Hematopoietic multipotent progenitor cell treated with erythropoietin and hydrocortisone succinate and interleukin-3 and kit ligand, for 8 days (in vitro differentiated cells): ENCODE measurements at regions not wholly inside any gene's neighbourhood (a gene's known extent, or its start where the extent isn't known, plus 50 kb on each side); places are given as distances from the start of the nearest gene placed in this dataset.
"Not testable (repeated sequence)": the region's sequence is repeated elsewhere in the genome, so short reads cannot be mapped to it uniquely, and the experiment has no call there.

Experiments used
- DNase-seq: peaks from one replicate; pipeline ENCODE4 v3.0.0-alpha.2; 2015

DNA sequence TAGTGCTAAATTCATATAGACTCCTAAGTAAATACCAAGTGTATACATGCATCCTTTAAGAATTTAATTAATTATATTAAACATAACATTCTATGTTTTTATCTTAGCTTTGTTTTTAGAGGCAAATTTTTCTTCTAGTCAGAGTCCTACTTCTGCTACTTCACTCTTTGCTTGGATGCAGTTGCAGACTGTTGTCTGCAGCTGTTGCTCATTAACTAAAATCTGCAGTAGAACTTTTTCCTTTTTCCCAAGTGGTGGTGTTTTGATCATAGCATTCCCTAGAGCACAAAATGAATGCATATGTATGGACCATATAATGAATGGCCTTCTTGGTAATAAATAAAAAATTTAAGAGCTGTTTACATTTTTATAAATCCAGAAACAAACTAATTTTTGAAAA is 198.3 kb downstream of the CASP12 start:
- no peak for DNase-seq

DNA sequence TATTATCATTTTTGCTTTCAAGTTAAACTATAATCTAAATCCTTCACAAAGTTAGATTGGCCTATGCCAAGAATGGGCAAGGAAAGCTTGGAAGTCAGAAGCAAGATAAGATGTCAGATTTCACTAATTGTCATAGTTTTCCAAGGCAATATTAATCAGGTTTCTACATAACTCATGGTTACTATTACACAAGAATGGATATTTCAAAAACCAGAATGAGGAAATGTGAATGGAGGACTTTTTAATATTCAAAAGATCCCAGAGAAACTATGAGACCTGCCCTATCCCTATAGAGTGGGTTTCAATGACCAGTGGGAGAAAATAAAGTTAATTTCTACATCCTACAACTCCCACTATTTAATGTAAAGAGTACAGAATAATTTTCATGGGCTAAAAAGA is 203.2 kb downstream of the CASP12 start:
- no peak for DNase-seq

DNA sequence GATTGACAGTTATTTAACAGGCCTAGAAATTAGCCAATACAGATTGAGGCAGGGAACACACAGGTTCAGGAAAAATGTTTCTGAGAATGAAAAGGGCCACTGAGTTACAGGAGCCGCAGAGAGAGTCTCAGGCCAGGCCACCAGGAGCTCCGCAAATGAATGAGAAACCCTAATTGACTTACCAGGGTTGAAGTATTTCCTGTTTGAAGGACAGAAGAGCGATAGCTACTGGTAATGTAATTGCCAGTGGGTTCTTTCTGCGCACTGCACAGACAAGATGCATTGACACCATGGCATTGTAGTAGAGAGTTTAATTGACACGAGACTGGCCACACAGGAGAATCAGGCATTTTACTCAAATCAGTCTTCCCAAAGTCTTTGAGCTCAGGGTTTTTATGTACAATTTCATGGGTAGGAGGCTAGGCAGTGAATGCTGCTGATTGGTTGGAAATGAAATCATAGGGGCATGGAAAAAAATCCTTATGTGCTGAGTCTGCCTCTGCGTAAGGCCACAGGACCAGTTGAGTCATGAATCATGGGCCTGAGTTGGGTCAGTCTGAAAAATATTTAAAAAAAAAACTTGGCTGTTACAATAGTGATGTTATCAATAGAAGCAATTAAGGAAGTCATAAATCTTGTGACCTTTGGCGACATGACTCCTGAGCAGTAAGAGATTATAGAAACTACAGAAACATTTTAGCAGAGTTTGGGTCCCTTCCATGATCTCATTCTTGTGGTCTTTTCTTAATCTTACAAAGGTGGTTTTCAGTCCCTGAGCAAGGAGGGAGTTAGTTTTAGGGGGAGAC is 203.8 kb downstream of the CASP12 start:
- peak; percentile 6 for DNase-seq

DNA sequence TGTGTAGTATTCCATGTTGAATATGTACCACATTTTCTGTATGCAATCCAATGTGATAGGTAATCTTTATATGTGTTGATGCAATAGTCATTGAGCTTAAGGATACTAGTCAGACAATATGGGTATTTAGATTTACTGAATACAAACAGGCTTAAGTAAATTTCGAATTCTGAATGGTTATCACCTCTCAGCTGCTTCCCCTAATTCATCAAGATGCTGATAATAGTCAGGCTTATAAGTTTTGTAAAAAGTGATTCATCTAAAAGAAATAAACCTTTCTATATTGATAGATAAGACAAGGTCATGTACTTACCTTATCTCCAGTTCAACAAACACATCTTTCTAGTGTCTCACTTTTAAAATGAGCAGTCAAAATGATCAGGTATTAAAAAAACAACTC is 205.5 kb downstream of the CASP12 start:
- DNase-seq, result no peak

DNA sequence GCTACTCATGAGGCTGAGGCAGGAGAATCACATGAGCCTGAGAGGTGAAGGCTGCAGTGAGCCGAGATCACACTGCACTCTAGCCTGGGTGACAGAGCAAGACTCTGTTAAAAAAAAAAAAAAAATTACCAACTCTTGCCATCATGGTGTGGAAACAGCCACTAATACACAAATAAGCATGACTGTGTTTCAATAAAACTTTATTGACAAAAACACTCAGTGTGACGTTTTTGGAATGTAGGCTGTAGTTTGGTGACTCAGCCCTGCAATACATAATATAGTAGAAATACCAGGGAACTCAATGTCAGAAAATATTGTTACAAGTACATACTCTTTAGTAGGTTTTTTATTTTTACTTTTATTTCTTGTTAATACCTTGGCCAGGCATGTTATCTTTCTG is 207.1 kb downstream of the CASP12 start:
- DNase-seq, result no peak

DNA sequence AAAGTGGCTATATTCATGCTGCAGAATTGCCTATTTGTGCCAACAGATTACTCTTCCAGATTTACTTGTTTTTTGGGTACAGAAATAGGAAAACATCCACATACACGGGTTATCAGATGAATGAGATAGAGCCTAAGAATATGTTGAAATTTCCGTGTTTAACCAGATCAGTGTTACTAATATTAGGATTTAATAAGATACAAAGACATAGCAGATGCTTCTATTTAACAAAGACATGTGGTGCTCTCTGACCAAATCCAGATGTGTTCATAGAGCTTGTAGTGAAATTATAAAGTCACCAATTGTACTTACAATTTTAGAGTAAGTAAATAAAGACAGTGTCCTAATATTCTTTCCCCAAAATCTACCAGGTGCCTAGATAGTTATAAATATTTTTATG is 208.0 kb downstream of the CASP12 start:
- no peak for DNase-seq

DNA sequence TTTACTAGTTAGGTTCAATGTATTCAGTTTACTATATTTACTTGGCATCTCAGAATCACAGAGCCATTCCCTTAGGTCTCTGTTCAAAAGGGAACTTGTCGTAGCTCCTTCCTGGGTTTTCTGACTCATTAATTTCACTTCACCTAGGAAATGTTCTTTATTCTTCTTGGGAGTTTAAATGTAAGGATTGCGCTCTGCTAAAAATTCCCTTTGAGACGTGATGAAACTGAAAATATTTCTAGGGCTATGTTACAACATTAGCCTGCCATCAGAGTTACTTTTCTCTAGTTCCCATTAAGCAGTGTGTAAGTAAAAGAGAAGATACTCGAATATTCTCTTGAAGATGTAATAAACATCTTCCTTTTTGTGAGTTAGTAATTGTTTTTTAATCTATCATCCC is 209.5 kb downstream of the CASP12 start:
- no peak for DNase-seq

DNA sequence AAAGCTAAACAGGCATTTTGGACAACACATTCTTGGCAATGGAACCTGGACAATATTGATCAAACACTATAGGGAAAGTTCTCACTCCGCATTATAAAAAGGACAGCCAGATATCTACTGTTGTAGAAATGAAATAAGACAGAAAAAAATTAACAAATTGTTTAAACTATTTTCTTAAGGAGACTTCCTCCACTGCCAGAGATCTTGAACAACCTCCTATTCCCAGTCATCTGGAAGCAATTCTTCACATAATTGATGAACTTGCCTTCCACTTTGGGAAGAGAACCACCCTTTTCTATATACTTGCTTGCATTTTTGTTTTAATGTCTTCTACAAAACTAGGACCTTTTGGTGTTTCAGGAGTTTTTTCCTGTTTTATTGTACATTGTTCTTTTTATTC is 216.1 kb downstream of the CASP12 start:
- DNase-seq, result no peak

DNA sequence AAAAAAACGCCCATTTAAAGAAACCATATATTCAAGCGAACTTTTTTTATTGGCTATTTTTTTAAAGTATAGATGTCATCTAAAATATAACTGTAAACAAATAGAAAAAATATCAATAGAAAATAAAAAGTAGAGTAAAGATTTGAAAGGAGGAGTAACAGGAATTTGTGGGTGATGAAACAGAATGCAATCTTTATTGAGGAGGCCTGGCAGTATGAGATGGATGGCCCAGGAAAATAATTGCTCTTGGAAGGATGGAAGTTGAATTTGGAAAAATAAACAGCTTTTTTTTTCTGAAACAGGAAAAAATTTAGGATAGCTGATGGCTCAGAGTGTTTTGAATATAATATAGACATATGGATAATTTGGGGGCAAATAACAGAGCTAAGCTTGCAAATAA is 219.0 kb downstream of the CASP12 start:
- DNase-seq, result no peak

DNA sequence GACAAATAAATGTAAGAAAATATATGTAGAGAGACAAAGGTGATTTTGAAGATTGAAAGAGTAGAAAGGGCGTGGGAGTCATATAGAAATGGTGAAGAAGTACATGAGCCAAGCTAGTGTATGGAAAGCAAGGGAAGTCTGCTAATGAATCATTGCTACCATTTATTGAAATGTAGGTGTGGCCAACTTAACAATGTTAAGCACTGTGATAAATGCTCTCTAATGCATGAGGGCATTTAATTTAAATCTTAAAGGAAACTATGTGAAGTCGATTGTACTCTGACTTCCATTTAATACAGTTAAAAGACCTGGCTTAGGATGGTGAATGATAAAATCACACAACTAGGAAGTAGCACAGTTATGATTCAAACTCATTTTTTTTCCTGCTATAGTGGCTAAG is 219.9 kb downstream of the CASP12 start:
- DNase-seq, result no peak

DNA sequence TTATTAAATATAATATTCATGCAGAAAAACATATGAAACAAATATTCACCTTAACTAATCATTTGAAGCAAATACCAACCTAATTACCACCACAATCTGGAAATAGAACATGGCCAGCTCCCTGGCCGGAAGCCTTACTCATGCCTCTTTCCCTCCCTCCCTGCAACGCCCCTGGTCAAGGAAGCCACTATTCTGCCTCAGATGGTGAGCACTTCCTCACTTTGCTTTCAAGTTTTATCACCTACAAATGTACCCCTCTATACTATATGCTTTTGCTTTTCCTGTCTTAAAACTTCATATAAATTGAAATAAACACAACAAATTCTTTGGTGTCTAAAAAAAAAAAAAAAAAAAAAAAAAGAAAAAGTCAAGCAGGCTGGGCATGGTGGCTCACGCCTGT is 221.2 kb downstream of the CASP12 start:
- not testable (repeated sequence) for DNase-seq

DNA sequence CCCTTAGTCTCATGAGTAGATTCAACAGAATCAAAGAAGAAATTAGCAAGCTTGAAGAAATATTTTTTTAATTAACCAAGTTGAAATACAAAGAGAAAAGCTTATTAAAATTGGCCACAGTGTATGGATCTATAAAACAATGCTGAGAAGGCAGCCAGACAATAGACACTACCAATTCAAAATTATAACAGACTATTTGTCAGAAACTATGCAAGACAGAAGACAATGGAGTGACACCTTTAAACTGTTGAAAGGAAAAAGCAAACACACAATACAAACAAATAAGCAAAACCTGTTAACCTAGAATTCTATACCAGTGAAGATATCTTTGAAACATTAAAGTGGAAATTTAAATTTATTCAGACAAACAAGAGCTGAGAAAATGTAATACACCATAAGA is 225.4 kb downstream of the CASP12 start:
- DNase-seq, result no peak

DNA sequence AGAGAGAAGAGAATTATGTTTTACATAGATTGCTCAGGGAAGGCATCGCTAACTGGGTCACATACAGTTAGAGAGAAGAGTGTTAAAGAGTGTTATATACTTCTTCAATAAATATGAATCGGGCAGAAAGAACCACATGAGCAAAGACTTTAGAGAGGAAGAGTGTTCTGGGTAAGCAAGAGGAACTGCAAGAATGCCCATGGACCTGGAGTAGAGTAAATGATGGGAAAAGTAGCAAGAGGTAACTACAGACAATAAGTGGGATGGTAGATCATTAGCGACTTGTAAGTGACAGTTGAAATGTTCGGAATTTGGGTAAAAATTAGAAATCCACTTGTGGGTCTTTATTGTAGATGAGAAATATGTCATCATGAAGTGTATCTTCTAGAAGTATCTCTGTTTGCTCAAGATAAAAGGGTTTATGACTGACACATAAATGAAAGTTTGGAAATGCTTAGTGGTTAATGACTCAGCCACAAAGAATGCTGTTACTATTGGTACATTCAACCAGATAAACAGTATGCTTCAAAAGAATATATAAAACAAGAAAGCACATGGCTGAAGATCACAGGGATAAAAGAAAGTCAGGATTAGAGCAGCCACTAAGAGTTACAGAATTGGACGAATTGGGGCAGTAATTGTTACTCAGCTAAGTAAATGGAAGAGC is 229.3 kb downstream of the CASP12 start:
- DNase-seq, result peak; percentile 20

DNA sequence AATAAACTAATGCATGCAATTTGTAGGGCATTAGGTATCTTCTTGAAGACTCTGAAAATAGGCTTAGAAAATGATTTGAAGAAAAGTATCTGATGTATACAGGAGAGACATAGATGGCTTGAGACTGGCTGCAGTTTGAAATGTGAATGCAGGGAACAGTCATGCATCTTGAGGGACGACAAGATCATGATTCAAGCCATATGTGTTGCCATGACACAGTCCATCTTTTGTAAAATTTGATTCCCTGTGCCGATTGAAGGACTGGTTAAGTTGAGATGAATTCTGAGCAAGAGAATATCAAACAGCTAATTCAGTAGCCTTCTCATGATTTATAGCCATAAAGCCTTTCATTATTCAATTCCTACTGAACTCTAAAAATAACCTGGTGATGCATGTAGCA is 231.6 kb downstream of the CASP12 start:
- no peak for DNase-seq

DNA sequence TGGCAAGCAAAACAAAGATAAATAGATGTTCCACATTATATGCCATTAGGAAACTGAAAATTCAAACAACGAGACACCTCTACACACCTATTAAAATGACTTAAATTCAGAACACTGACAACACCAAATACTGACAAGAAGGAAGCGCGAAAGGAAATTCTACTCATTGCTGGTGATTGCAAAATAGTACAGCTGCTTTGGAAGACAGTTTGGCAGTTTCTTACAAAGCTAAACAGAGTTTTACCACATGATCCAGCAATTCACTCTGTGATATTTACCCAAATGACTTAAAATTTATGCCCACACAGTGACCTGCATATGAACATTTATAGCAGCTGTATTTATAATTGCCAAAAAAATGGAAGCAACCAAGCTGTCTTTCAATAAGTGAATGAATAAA is 232.6 kb downstream of the CASP12 start:
- peak; percentile 21 for DNase-seq

DNA sequence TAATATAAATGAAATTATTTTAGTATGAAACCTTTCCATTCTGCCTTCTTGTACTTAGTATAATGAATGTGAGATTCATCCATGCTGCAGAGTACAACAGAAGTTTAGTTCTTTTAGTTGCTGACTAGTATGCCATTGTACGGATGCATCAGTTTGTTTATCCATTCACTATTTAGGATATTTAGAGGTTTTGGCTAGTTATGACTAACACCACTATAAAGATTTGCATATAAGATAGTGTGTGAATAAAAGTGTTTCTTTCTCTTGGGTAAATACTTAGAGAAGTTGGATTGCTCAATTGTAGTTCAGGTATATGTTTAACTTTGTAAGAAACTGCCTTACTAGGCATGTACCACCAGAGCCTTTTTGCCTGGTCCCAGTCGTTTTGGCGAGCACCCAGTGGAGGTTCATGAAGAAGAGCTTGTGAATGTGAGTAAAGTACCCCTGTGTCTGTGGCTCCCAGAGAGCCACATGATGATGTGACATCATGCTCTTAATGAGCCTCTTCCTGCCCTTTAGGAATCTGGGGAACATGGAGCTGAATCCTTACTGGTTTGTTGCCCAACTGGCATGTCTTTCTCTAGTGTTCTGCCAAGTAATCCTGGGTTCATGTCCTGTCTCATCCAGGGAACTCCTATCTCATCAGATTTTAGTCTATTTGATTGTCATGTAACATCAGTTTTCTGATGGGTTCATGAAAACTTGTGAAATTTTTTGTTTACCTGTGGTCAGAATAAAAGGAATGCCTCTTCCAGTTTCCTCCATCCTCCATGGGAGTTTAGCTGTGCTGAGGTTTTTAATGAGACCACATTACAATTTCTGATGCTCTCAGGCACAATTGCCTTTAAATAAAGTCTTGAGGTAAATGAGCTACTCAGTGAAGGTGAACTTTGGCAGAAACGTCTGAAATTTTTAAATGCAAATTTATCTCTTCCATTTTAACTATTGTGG is 234.8 kb downstream of the CASP12 start:
- DNase-seq, result no peak

DNA sequence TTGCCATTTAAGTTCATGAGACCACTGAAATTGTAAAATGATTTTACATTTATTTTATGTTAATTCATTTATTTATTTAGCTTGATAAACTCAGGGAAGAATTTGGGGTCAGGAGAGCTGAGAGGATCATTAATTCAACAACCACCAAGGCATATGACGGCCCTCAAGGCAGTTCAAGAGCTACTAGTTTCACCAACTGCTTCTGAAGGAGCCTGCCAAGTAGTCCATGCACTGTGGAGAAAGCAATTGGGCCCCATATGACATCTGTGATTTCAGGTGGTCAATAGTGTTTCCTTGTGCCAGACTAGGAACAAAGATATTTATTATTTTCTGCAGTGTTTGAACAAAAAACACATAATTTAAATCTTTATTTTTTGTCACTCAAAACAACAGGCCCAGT is 236.4 kb downstream of the CASP12 start:
- no peak for DNase-seq

DNA sequence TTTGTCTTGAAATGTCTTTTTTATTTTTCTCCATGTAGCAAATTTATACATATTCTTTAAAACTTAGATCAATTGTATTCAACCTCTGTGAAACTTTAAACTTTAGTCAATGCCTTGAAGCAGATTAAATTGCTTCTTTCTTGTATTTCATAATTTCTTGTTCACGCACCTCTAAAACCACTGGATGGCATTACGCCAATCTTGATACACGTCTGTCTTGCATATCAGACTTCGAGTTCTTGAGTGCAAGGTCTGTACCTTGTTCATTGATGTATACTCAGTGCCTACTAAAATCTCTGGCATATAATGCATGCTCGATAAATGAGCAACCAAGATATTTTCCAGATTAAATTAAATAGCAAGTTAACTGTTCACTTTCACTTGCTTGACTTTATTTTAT is 236.8 kb downstream of the CASP12 start:
- peak; percentile 25 for DNase-seq

DNA sequence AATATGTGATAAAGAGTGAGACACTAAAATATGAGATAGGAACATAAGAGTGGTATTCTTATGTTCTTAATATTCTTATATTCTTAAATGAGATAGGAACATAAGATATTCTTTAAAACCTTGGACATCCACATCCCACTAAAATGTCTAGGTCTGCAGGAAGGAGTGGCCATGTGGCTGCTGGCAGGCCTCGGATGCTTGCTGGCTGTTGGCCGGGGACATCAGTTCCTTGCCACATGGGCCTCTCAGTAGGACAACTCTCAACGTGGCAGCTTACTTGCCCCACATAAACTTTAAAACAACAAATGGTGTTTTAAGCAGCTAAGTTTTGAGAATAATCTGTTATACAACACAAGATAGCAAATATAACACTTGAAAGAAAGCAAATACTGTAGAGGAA is 240.1 kb downstream of the CASP12 start:
- DNase-seq, result no peak

DNA sequence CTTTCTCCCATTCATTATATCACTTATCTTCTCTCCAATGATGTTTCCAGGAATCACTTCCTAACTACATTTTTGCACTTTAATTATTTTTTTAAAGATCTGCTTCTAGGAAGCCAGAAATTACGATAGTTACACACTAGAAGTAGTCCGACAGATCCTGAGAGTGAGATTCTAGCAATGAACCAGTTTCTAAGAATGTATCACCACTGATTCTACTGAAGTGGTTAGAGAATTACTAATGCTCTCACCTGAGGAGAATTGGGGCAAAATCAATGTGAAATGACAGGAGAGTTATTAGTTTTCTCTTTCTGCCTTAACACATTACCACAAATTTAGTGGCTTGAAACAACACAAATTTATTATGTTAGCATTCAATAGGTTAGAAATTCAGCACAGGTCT is 241.2 kb downstream of the CASP12 start:
- no peak for DNase-seq

DNA sequence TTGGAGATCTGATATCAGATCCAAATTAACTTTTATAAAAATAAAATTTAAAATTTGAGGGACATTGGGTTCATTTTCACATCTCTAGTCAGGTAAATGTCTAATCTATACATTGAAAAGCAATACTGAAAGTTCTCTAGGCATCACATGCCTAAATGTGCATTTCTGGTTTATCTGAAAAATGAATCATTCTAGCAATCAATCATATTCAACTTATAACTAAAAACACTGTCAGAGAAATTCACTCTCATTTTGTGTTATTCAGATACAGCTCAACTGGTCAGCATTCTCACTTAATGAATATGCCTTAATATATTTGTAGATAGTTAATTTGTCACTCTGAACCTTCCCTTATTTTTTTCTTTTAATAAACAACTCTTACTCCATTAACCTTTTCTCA is 243.2 kb downstream of the CASP12 start:
- no peak for DNase-seq

DNA sequence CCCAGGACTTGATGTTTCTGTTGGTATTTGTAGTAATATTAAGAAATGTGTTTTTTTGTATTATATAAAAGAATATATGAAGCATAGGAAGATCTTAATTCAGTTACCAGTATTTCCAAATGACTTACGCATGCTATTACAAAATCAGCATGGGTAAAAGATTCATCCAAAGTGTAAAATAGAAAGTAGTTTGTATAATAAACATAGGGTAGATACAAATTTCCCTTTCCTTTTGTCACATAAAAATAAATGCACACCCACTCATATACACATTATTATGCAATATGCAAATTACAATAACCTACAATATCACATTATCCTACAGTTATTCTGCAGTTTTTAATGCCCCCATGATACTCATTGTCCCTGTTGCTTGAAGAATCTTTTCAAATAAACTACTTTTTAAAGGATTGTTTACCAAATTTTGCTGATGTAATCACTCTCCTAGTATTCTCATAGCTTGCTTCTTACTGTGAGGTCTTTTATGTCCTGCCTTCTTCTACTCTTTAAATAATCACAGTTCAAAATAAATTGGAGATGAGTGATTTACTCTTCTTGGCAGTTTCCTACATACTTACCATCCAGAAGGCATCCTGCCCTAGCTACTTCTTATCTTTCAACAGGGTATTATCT is 244.0 kb downstream of the CASP12 start:
- DNase-seq, result no peak

DNA sequence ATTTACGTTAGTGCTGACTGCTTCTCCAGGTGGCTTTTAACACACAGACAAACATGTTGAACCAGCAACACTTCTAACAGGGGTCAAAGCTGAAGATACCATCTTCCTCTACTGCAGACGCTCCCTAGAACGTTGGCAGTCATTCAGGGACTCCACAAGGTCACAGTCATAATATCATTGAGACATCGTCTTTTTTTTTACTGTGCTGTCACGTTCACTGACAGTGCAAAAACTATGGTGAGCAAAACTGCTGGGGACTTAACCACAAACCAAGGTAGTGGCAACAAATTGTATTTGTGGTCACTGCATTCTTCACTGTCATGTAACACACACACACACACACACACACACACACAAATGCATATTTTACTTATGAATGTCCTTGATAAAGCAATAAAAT is 244.9 kb downstream of the CASP12 start:
- DNase-seq, result peak; percentile 30
